ENCODE measurements at regions not wholly inside any gene's neighbourhood (a gene's known extent, or its start where the extent isn't known, plus 50 kb on each side); places are given as distances from the start of the nearest gene placed in this dataset.
A peak's percentile ranks its signal among the peaks of the same experiment; 100 is the strongest.

DNA sequence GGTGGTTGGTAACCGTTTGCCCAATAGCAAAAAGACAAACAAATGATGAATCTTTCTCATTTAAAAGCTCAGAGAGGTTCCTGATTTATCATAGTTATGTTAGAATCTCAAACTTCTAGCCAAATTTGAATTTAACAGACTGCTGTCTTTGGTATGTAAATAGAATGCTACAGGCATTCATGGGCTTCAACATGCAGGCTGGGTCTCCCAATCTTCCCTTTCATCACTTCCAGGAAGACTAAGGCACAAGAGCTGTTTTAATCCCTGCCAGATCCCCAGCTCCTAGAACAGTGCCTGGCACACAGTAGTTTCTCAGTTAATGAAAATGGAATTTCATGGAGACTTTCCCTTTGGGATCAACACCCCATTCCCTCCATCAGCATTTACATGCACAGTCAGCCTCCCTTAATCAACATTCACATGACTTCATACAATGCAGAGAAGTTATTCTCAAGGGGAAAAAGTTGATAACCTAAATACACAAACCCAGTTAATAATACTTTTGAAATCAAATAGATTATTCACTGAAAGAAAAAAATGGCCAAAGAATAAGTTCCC, 107.6 kb upstream of the C1QTNF7 start:
- no peak overlapping the region for H2AFZ ChIP-seq
- Mint-ChIP-seq H3K4me1 (peaks cover 18% of the 10 kb centered on the region), H3K9me3 (no peaks in the 10 kb centered on the region), H3K27ac (no peak overlapping the region), H3K27me3 (ENCODE audit: insufficient read depth, low read depth, poor library complexity) (no peaks in the 10 kb centered on the region), H3K4me3 (no peak overlapping the region), H3K36me3 (ENCODE audit: low read depth) (no peaks in the 10 kb centered on the region)
- no peaks in the 10 kb centered on the region for H3K27me3 ChIP-seq (ENCODE audit: insufficient read depth)
- no peaks in the 10 kb centered on the region for H3K36me3 ChIP-seq (ENCODE audit: insufficient read depth)
- H3K9me2 ChIP-seq (ENCODE audit: insufficient read depth): 0 out of 2 replicates have a peak, but pooled peaks cover 3% of the 10 kb centered on the region
- peak; percentile 28 for DNase-seq (ENCODE audit: low spot score)
- peaks cover 19% of the 10 kb centered on the region for H3K4me1 ChIP-seq (ENCODE audit: insufficient read depth)
- no peak overlapping the region for H3K4me3 ChIP-seq
- no peak overlapping the region for H3K4me2 ChIP-seq
- ATAC-seq: no peak
- TF ChIP-seq EZH2phosphoT487 (IDR thresholded peaks at IDR 0.05; ENCODE audit: unreplicated experiment) (no peak), STAT1 (IDR thresholded peaks at IDR 0.05; ENCODE audit: unreplicated experiment) (no peak), NANOG (IDR thresholded peaks at IDR 0.05; ENCODE audit: borderline replicate concordance) (no peak), CREB1 (CRISPR knock-in tag; IDR thresholded peaks at IDR 0.05; ENCODE audit: low read depth) (no peak), EZH2 (IDR thresholded peaks at IDR 0.05; ENCODE audit: low read depth, unreplicated experiment) (no peak), POLR2AphosphoS5 (IDR thresholded peaks at IDR 0.05; ENCODE audit: low read depth) (no peak), ZNF114 (CRISPR knock-in tag; IDR thresholded peaks at IDR 0.05) (no peak), ZNF331 (CRISPR knock-in tag; IDR thresholded peaks at IDR 0.05; ENCODE audit: low read depth) (no peak), JUNB (IDR thresholded peaks at IDR 0.05; ENCODE audit: unreplicated experiment) (no peak)
- TF ChIP-seq, protein P1, sequence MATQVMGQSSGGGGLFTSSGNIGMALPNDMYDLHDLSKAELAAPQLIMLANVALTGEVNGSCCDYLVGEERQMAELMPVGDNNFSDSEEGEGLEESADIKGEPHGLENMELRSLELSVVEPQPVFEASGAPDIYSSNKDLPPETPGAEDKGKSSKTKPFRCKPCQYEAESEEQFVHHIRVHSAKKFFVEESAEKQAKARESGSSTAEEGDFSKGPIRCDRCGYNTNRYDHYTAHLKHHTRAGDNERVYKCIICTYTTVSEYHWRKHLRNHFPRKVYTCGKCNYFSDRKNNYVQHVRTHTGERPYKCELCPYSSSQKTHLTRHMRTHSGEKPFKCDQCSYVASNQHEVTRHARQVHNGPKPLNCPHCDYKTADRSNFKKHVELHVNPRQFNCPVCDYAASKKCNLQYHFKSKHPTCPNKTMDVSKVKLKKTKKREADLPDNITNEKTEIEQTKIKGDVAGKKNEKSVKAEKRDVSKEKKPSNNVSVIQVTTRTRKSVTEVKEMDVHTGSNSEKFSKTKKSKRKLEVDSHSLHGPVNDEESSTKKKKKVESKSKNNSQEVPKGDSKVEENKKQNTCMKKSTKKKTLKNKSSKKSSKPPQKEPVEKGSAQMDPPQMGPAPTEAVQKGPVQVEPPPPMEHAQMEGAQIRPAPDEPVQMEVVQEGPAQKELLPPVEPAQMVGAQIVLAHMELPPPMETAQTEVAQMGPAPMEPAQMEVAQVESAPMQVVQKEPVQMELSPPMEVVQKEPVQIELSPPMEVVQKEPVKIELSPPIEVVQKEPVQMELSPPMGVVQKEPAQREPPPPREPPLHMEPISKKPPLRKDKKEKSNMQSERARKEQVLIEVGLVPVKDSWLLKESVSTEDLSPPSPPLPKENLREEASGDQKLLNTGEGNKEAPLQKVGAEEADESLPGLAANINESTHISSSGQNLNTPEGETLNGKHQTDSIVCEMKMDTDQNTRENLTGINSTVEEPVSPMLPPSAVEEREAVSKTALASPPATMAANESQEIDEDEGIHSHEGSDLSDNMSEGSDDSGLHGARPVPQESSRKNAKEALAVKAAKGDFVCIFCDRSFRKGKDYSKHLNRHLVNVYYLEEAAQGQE (IDR thresholded peaks at IDR 0.05; ENCODE audit: unreplicated experiment): no peak
- TF ChIP-seq, protein P2, sequence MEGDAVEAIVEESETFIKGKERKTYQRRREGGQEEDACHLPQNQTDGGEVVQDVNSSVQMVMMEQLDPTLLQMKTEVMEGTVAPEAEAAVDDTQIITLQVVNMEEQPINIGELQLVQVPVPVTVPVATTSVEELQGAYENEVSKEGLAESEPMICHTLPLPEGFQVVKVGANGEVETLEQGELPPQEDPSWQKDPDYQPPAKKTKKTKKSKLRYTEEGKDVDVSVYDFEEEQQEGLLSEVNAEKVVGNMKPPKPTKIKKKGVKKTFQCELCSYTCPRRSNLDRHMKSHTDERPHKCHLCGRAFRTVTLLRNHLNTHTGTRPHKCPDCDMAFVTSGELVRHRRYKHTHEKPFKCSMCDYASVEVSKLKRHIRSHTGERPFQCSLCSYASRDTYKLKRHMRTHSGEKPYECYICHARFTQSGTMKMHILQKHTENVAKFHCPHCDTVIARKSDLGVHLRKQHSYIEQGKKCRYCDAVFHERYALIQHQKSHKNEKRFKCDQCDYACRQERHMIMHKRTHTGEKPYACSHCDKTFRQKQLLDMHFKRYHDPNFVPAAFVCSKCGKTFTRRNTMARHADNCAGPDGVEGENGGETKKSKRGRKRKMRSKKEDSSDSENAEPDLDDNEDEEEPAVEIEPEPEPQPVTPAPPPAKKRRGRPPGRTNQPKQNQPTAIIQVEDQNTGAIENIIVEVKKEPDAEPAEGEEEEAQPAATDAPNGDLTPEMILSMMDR (conservative IDR thresholded peaks at IDR 0.05; ENCODE audit: low read depth in 2 of 2): no peak
- TF ChIP-seq, protein P3, sequence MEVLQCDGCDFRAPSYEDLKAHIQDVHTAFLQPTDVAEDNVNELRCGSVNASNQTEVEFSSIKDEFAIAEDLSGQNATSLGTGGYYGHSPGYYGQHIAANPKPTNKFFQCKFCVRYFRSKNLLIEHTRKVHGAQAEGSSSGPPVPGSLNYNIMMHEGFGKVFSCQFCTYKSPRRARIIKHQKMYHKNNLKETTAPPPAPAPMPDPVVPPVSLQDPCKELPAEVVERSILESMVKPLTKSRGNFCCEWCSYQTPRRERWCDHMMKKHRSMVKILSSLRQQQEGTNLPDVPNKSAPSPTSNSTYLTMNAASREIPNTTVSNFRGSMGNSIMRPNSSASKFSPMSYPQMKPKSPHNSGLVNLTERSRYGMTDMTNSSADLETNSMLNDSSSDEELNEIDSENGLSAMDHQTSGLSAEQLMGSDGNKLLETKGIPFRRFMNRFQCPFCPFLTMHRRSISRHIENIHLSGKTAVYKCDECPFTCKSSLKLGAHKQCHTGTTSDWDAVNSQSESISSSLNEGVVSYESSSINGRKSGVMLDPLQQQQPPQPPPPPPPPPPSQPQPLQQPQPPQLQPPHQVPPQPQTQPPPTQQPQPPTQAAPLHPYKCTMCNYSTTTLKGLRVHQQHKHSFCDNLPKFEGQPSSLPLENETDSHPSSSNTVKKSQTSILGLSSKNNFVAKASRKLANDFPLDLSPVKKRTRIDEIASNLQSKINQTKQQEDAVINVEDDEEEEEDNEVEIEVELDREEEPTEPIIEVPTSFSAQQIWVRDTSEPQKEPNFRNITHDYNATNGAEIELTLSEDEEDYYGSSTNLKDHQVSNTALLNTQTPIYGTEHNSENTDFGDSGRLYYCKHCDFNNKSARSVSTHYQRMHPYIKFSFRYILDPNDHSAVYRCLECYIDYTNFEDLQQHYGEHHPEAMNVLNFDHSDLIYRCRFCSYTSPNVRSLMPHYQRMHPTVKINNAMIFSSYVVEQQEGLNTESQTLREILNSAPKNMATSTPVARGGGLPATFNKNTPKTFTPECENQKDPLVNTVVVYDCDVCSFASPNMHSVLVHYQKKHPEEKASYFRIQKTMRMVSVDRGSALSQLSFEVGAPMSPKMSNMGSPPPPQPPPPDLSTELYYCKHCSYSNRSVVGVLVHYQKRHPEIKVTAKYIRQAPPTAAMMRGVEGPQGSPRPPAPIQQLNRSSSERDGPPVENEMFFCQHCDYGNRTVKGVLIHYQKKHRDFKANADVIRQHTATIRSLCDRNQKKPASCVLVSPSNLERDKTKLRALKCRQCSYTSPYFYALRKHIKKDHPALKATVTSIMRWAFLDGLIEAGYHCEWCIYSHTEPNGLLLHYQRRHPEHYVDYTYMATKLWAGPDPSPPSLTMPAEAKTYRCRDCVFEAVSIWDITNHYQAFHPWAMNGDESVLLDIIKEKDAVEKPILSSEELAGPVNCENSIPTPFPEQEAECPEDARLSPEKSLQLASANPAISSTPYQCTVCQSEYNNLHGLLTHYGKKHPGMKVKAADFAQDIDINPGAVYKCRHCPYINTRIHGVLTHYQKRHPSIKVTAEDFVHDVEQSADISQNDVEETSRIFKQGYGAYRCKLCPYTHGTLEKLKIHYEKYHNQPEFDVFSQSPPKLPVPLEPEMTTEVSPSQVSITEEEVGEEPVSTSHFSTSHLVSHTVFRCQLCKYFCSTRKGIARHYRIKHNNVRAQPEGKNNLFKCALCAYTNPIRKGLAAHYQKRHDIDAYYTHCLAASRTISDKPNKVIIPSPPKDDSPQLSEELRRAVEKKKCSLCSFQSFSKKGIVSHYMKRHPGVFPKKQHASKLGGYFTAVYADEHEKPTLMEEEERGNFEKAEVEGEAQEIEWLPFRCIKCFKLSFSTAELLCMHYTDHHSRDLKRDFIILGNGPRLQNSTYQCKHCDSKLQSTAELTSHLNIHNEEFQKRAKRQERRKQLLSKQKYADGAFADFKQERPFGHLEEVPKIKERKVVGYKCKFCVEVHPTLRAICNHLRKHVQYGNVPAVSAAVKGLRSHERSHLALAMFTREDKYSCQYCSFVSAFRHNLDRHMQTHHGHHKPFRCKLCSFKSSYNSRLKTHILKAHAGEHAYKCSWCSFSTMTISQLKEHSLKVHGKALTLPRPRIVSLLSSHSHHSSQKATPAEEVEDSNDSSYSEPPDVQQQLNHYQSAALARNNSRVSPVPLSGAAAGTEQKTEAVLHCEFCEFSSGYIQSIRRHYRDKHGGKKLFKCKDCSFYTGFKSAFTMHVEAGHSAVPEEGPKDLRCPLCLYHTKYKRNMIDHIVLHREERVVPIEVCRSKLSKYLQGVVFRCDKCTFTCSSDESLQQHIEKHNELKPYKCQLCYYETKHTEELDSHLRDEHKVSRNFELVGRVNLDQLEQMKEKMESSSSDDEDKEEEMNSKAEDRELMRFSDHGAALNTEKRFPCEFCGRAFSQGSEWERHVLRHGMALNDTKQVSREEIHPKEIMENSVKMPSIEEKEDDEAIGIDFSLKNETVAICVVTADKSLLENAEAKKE (CRISPR knock-in tag; IDR thresholded peaks at IDR 0.05): no peak
- TF ChIP-seq, protein P4, sequence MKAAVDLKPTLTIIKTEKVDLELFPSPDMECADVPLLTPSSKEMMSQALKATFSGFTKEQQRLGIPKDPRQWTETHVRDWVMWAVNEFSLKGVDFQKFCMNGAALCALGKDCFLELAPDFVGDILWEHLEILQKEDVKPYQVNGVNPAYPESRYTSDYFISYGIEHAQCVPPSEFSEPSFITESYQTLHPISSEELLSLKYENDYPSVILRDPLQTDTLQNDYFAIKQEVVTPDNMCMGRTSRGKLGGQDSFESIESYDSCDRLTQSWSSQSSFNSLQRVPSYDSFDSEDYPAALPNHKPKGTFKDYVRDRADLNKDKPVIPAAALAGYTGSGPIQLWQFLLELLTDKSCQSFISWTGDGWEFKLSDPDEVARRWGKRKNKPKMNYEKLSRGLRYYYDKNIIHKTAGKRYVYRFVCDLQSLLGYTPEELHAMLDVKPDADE (IDR thresholded peaks at IDR 0.05): no peak
- H3K79me2 ChIP-seq (replicated peaks; ENCODE audit: insufficient read depth): no peaks in the 10 kb centered on the region
- H4K20me1 ChIP-seq (replicated peaks; ENCODE audit: insufficient read depth): no peaks in the 10 kb centered on the region
- H3K27ac ChIP-seq (ENCODE audit: low read depth): no peak overlapping the region
- no peaks in the 10 kb centered on the region for H3F3A ChIP-seq (replicated peaks; ENCODE audit: low read depth)
